ENCODE measurements at regions not wholly inside any gene's neighbourhood (a gene's known extent, or its start where the extent isn't known, plus 50 kb on each side); places are given as distances from the start of the nearest gene placed in this dataset.

- Mint-ChIP-seq H3K4me1 (ENCODE audit: low read depth) (peaks cover 36% of the 10 kb centered on the region), H3K36me3 (ENCODE audit: low read depth) (no peaks in the 10 kb centered on the region), H3K27me3 (ENCODE audit: insufficient read depth) (peaks cover 10% of the 10 kb centered on the region), H3K27ac (no peak overlapping the region), H3K4me3 (no peak overlapping the region), H3K9me3 (no peaks in the 10 kb centered on the region)
- no peak for TF ChIP-seq CTCF (IDR thresholded peaks at IDR 0.05)
- DNase-seq: no peak
Measured at GRCh38 chr14:100670753-100671049, 56.0 kb upstream of the DLK1 start.

GRCh38 chr14:100671386-100671901 lies 55.2 kb upstream of the DLK1 start:
- Mint-ChIP-seq H3K27ac (no peak overlapping the region), H3K4me1 (ENCODE audit: low read depth) (peaks cover 37% of the 10 kb centered on the region), H3K27me3 (ENCODE audit: insufficient read depth) (peaks cover 10% of the 10 kb centered on the region), H3K36me3 (ENCODE audit: low read depth) (no peaks in the 10 kb centered on the region), H3K4me3 (no peak overlapping the region), H3K9me3 (no peaks in the 10 kb centered on the region)
- DNase-seq: no peak
- TF ChIP-seq CTCF (IDR thresholded peaks at IDR 0.05): no peak

- DNase-seq: no peak
- Mint-ChIP-seq H3K4me1 (ENCODE audit: low read depth) (peaks cover 39% of the 10 kb centered on the region), H3K9me3 (no peaks in the 10 kb centered on the region), H3K27me3 (ENCODE audit: insufficient read depth) (peaks cover 10% of the 10 kb centered on the region), H3K27ac (no peak overlapping the region), H3K36me3 (ENCODE audit: low read depth) (no peaks in the 10 kb centered on the region), H3K4me3 (no peak overlapping the region)
- no peak for TF ChIP-seq CTCF (IDR thresholded peaks at IDR 0.05)
Measured at GRCh38 chr14:100671906-100672305, 54.8 kb upstream of the DLK1 start.

GRCh38 chr14:100673085-100673806 lies 53.4 kb upstream of the DLK1 start:
- H3K4me1 Mint-ChIP-seq (ENCODE audit: low read depth): peaks cover 52% of the 10 kb centered on the region
- H3K36me3 Mint-ChIP-seq (ENCODE audit: low read depth): no peaks in the 10 kb centered on the region
- H3K27ac Mint-ChIP-seq: no peak overlapping the region

GRCh38 chr14:100673807-100674154 lies 52.9 kb upstream of the DLK1 start:
- no peak for TF ChIP-seq CTCF (IDR thresholded peaks at IDR 0.05)
- H3K27me3 Mint-ChIP-seq (ENCODE audit: insufficient read depth): peaks cover 10% of the 10 kb centered on the region
- peaks cover 57% of the 10 kb centered on the region for H3K4me1 Mint-ChIP-seq (ENCODE audit: low read depth)
- no peak overlapping the region for H3K4me3 Mint-ChIP-seq
- no peaks in the 10 kb centered on the region for H3K9me3 Mint-ChIP-seq
- no peak overlapping the region for H3K27ac Mint-ChIP-seq
- no peaks in the 10 kb centered on the region for H3K36me3 Mint-ChIP-seq (ENCODE audit: low read depth)
- no peak for DNase-seq

More at GRCh38 chr14:100673085-100673806, 53.4 kb upstream of the DLK1 start:
- Mint-ChIP-seq H3K27me3 (ENCODE audit: insufficient read depth) (peaks cover 10% of the 10 kb centered on the region), H3K4me3 (no peak overlapping the region), H3K9me3 (no peaks in the 10 kb centered on the region)
- no peak for DNase-seq
- TF ChIP-seq CTCF (IDR thresholded peaks at IDR 0.05): no peak

All from HFFc6 (cell line).